BE2C (cell line): ENCODE measurements at regions not wholly inside any gene's neighbourhood (a gene's known extent, or its start where the extent isn't known, plus 50 kb on each side); places are given as distances from the start of the nearest gene placed in this dataset.

Experiments
- DNase-seq: peaks from one replicate; pipeline ENCODE4 v3.0.0-alpha.2; 2020
- H3K27me3 ChIP-seq: fragments of 250-450 bp; sonication (Bioruptor Pico); 2 replicates; pipeline ENCODE4 v1.5.1; 2020; ENCODE audit warnings: mild to moderate bottlenecking
- H3K36me3 ChIP-seq: fragments of 250-450 bp; sonication (Bioruptor Pico); 2 replicates; pipeline ENCODE4 v1.5.1; 2020; ENCODE audit warnings: mild to moderate bottlenecking
- H3K4me1 ChIP-seq: fragments of 250-450 bp; sonication (Bioruptor Pico); 2 replicates; pipeline ENCODE4 v1.5.1; 2020
- H3K4me3 ChIP-seq: 2 replicates; pipeline ENCODE4 v1.5.1; 2011; ENCODE audit warnings: low read depth, low read length
- H3K9me3 ChIP-seq: fragments of 250-450 bp; sonication (Bioruptor Pico); 2 replicates; pipeline ENCODE4 v1.5.1; 2020
- CTCF ChIP-seq: IDR thresholded peaks from 2 replicates; pipeline ENCODE4 v1.5.1; 2012; ENCODE audit warnings: mild to moderate bottlenecking, low read depth, low read length

- no peaks in the 10 kb centered on the region for H3K4me1 ChIP-seq
- H3K36me3 ChIP-seq: no peaks in the 10 kb centered on the region
- TF ChIP-seq CTCF: no peak
- H3K27me3 ChIP-seq: no peaks in the 10 kb centered on the region
- DNase-seq: no peak
- no peaks in the 10 kb centered on the region for H3K9me3 ChIP-seq
- no peak overlapping the region for H3K4me3 ChIP-seq
These were observed 174.5 kb upstream of the RUNX1 start for GRCh38 chr21:35223480-35224156.

DNA sequence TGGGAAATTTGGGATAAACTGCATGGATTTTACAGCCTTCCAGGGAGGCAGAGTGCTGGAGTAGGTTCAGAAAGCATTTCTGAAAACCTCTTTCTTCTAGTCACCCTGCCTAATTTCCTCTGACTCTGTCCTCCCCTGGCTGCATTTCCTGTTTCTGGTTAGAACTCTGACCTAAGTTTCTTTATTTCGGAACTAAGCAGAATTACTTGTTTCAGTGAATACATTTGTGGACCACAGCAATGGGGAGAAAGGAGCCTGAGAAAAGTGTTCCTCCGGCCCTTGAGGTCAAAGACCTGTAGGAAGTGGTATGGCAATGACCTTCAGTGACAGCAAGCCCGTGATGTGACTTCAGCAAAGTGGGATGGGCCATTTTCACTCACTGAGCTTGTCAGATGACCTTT is 173.4 kb upstream of the RUNX1 start:
- Histone ChIP-seq H3K4me1 (no peaks in the 10 kb centered on the region), H3K27me3 (no peaks in the 10 kb centered on the region), H3K9me3 (no peaks in the 10 kb centered on the region), H3K4me3 (no peak overlapping the region), H3K36me3 (no peaks in the 10 kb centered on the region)
- no peak for DNase-seq
- no peak for TF ChIP-seq CTCF

DNA sequence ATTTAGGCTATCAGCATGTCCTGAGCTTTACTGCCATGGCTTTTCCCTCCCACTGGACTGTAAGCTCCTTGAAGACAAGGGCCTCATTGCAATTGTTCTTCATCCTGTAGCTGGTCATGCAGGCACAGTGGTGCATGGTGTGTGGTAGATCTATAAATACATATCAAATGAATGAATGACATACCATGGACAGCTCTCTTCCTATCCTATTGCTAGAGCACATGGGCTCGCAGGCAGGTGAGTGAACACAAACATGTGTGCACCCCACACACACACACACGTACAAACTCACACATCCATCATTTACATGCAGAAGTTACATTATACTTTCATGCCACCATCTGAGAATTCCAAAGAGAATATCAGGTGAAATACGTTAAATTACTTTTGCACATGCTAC is 172.9 kb upstream of the RUNX1 start:
- Histone ChIP-seq H3K36me3 (no peaks in the 10 kb centered on the region), H3K4me3 (no peak overlapping the region), H3K27me3 (no peaks in the 10 kb centered on the region), H3K9me3 (no peaks in the 10 kb centered on the region), H3K4me1 (no peaks in the 10 kb centered on the region)
- no peak for DNase-seq
- TF ChIP-seq CTCF: no peak

- no peak for DNase-seq
- Histone ChIP-seq H3K27me3 (no peaks in the 10 kb centered on the region), H3K9me3 (no peaks in the 10 kb centered on the region), H3K36me3 (no peaks in the 10 kb centered on the region), H3K4me3 (no peak overlapping the region), H3K4me1 (no peaks in the 10 kb centered on the region)
- TF ChIP-seq CTCF: no peak
These were observed 171.2 kb upstream of the RUNX1 start for GRCh38 chr21:35220301-35220700.

GRCh38 chr21:35219719-35220118 is 170.6 kb upstream of the RUNX1 start:
- TF ChIP-seq CTCF: no peak
- H3K9me3 ChIP-seq: no peaks in the 10 kb centered on the region

GRCh38 chr21:35219291-35219690 is 170.2 kb upstream of the RUNX1 start:
- no peak for DNase-seq
- H3K4me1 ChIP-seq: no peaks in the 10 kb centered on the region
- H3K9me3 ChIP-seq: no peaks in the 10 kb centered on the region
- no peak for TF ChIP-seq CTCF
- no peaks in the 10 kb centered on the region for H3K27me3 ChIP-seq
- no peak overlapping the region for H3K4me3 ChIP-seq
- no peaks in the 10 kb centered on the region for H3K36me3 ChIP-seq

More at GRCh38 chr21:35219719-35220118, 170.6 kb upstream of the RUNX1 start:
- no peak for DNase-seq
- Histone ChIP-seq H3K4me3 (no peak overlapping the region), H3K36me3 (no peaks in the 10 kb centered on the region), H3K4me1 (no peaks in the 10 kb centered on the region), H3K27me3 (no peaks in the 10 kb centered on the region)
